HTR-8/SVneo (cell line): ENCODE measurements at regions not wholly inside any gene's neighbourhood (a gene's known extent, or its start where the extent isn't known, plus 50 kb on each side); places are given as distances from the start of the nearest gene placed in this dataset.

Experiments used
- DNase-seq: peaks from one replicate; pipeline ENCODE4 v3.0.0; 2011; ENCODE audit warnings: low spot score, mixed read lengths; ENCODE audit not compliant: insufficient read length
- FAIRE-seq: peaks from 2 replicates; lab custom pipeline; 2011; peaks lifted over from hg19 to GRCh38; lab: Jason Lieb, UNC

GRCh38 chr12:27178723-27179399, 65.2 kb upstream of the STK38L start:
- FAIRE-seq (no peak), DNase-seq (no peak)

DNA sequence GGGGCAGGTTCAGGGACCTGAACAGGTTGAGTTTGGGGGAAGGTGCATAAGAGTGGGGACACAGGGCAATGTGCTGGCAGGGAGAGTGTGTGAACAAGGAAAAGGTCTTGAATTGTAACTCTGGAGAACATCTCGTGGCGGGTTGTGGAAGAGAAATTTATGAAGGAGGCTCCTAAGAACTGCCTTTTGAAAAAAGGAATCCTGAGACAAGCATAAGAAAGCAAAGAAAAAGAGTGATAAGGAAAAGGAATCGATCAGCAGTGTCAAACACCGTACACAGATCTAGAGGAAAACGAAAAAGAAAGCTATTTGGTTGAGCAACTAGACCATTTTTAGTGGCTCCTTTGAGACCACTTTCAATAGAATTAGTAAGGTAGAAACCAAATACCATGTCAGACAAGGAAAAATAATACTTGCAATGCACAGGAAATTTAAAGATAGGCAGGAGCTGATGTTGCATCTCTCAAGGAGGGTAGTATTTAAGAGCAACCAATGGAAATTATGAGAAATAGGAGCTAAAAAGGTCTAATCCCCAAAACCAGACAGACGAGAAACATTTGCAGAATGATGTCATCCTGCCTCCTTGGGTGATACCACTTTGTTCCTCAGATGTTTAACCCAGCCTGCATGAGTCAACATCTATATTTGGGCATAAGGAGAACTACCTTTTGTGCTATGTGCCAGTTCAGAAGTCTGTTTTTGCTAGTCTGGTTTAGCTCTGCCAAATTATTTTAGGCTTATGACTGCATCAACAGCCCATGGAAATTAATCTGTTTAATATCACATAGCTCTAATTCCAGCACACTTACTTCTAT, 64.5 kb upstream of the STK38L start:
- FAIRE-seq: no peak
- no peak for DNase-seq

GRCh38 chr12:27180906-27181505, 63.1 kb upstream of the STK38L start:
- no peak for FAIRE-seq

GRCh38 chr12:27183342-27183741, 60.7 kb upstream of the STK38L start:
- no peak for DNase-seq
- FAIRE-seq: no peak

More at GRCh38 chr12:27180906-27181505, 63.1 kb upstream of the STK38L start:
- DNase-seq: no peak

DNA sequence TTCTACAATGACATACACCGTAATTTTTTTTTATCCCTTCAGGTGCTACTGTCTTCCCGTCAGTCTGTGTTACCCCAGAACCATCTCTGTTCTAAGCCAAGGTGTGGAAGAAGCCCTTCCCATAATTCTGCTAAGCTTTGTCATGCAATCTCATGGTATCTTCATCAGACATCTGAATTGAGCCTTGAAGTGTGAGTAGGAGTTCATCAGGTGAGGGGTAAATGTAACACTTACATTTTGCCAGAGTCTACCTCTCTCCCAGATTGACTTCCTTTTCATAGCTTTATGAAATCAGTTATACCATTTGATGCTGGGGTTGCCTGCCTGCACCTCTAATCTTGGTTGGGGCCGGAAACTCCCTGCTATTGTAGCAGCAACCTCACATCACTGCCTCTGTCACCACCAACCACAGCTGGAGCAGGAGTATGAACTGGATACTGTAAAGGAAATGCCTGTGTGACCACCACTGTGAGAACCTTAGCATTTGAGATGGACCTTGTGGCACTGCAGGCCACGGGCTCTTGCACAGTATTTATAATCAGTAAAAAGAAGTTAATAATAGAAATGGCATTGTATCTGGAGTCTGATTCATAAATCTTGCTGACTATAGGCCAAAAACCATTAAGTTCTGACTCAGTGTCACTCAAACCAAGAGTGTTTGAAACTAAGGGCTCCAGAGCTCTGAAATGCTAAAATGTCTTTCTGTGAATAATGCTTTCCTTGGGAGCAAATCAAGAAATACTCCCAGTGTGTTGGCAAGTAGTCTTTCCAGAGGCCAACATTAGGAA, 58.7 kb upstream of the STK38L start:
- no peak for DNase-seq
- FAIRE-seq: no peak

DNA sequence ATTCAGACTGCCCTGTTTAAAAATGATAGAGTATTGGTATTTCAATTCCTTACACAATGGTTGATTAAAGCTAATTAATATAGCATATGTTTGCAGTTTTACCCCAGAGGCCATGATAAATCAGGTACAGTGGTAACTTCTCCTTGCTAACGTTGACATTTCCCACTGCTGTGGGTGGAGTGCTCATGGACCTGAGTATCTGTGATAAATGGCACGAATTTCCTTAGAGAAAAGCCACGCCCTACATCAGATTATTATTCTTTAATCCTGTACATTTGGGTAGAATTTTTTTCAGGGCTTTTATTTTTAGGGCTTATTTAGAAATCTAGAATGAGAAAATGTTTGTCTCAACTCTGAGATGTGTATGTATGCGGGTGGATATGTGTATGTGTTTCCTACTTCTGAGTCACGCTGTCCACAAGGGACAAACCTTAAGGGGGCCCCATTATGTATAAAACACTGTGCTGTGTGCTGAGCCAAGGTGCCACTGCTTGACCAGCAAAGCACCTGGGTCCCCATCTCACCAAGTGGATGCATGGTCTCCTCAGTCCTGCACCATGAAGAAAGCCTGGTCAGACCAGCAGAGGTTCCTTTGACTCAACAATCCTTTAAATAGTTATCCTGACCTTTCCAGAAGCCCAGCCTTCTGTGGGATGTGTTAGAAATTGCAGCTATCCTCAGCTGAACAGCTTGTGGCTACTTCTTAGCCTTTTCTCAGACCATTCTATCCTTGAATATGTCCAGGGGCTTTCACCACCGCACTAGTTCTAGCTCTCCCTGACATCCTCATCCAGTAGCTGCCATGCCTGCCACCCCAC, 57.9 kb upstream of the STK38L start:
- no peak for DNase-seq
- no peak for FAIRE-seq

DNA sequence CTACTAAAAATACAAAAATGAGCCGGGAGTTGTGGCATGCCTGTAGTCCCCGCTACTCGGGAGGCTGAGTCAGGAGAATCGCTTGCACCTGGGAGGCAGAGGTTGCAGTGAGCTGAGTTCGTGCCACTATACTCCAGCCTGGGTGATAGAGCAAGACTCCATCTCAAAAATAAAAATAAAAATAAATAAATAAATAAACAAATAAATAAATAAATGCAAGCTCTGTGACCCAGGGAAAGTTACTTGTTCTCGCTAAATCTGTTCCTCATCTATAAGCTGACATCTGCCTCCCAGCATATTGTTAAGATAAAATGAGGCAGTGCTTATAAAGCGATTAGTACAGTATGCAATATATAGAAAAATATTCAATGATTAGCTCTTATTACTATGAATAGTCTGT, 56.4 kb upstream of the STK38L start:
- no peak for FAIRE-seq
- DNase-seq: no peak

DNA sequence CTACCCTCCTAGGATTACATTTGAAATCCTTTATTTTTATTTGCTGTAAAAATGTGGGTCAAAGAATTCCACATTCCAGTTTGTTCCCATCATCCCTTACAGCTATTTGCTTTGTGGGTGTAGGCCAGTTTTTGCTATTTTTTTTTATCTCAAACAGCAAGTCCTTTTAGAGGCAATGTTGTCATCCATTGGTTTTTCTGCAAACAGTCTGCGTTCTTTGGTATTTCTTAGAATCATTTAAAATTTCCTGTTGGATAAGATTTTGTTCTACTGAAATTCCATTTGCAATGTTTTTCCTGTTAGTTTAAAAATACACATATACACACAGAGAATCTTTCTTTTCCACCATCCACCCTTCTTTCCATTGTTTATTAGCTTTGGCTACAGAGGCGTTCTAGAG, 53.3 kb upstream of the STK38L start:
- no peak for DNase-seq
- FAIRE-seq: no peak

DNA sequence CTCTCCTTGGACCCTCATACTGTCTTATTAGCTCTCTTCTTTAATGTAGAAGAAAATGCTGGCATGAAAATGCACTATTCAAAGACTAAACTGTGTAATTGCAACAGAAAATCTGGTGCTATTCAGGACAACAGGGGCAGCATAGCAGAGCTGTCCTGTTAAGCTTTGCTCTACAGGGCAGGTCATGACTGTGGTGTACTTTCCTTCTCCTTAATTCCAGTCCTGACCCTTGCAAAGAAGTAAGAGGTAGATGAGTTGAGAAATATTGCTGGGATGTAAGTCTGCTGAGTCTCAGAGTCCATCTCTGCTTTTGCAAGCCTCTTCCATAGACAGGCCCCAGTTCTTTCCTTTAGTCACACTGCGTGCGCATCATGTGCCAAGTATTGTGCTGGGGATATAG, 52.6 kb upstream of the STK38L start:
- no peak for FAIRE-seq
- no peak for DNase-seq

- FAIRE-seq (no peak), DNase-seq (no peak)
These were observed 51.8 kb upstream of the STK38L start for GRCh38 chr12:27192118-27192802.

GRCh38 chr12:27193106-27193505, 51.0 kb upstream of the STK38L start:
- FAIRE-seq (no peak), DNase-seq (no peak)

GRCh38 chr12:27193854-27194544, 50.1 kb upstream of the STK38L start:
- FAIRE-seq (peak; percentile 4), DNase-seq (no peak)
